ENCODE measurements at regions not wholly inside any gene's neighbourhood (a gene's known extent, or its start where the extent isn't known, plus 50 kb on each side); places are given as distances from the start of the nearest gene placed in this dataset.

DNA sequence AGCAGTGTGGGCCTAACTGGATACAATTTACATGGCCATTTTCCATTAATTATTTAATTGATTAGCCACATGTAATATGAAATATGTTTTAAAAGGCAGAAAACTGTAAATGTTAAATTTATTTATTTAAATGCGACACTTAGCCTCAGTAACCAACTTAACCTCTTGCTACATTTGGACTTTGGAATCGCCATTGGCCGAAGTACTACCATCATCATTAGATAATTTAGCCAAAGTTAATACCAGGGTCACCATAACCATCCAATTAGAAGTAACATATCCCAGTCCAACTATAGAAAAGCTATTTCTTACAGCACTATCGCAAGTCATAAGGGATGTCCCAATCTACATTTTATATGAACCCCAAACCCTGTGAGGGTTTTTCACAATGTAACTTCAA lies 558.6 kb upstream of the IGFBP3 start:
- TF ChIP-seq POLR2AphosphoS5 (IDR thresholded peaks at IDR 0.05; ENCODE audit: low read depth, low read length): no peak
- no peak for TF ChIP-seq FOXP2 (optimal IDR thresholded peaks at IDR 0.05; ENCODE audit: borderline replicate concordance, extremely low read depth, extremely low read length, insufficient read depth)
- no peak for TF ChIP-seq SIN3A (IDR thresholded peaks at IDR 0.05; ENCODE audit: borderline replicate concordance, insufficient read depth, low read length)
- TF ChIP-seq, protein P1, sequence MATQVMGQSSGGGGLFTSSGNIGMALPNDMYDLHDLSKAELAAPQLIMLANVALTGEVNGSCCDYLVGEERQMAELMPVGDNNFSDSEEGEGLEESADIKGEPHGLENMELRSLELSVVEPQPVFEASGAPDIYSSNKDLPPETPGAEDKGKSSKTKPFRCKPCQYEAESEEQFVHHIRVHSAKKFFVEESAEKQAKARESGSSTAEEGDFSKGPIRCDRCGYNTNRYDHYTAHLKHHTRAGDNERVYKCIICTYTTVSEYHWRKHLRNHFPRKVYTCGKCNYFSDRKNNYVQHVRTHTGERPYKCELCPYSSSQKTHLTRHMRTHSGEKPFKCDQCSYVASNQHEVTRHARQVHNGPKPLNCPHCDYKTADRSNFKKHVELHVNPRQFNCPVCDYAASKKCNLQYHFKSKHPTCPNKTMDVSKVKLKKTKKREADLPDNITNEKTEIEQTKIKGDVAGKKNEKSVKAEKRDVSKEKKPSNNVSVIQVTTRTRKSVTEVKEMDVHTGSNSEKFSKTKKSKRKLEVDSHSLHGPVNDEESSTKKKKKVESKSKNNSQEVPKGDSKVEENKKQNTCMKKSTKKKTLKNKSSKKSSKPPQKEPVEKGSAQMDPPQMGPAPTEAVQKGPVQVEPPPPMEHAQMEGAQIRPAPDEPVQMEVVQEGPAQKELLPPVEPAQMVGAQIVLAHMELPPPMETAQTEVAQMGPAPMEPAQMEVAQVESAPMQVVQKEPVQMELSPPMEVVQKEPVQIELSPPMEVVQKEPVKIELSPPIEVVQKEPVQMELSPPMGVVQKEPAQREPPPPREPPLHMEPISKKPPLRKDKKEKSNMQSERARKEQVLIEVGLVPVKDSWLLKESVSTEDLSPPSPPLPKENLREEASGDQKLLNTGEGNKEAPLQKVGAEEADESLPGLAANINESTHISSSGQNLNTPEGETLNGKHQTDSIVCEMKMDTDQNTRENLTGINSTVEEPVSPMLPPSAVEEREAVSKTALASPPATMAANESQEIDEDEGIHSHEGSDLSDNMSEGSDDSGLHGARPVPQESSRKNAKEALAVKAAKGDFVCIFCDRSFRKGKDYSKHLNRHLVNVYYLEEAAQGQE (IDR thresholded peaks at IDR 0.05; ENCODE audit: insufficient read depth in 1 of 2, low read depth in 2 of 2, low read length in 2 of 2): no peak
- TF ChIP-seq TAF1 (IDR thresholded peaks at IDR 0.05; ENCODE audit: borderline replicate concordance, insufficient read depth, low read length): no peak

DNA sequence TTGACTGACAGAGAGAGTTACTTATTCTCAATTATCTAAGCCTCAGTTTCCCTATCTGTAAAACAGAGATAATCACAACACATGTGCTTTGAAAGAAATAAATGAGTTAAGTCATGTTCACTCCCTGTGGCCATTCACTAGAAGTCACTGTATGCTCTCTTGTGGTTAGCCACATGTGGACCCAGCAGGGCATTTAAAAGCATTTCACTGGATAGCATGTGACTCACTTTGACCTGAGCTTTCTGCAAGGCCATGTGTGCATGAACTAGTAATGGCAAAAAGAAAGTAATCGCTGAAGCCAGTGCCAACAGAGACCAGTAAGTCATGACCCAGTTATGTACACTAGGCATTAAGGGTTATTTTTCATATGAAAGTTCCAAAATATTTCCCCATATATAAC lies 557.0 kb upstream of the IGFBP3 start:
- no peak for TF ChIP-seq TAF1 (IDR thresholded peaks at IDR 0.05; ENCODE audit: borderline replicate concordance, insufficient read depth, low read length)
- no peak for TF ChIP-seq FOXP2 (optimal IDR thresholded peaks at IDR 0.05; ENCODE audit: borderline replicate concordance, extremely low read depth, extremely low read length, insufficient read depth)
- TF ChIP-seq SIN3A (IDR thresholded peaks at IDR 0.05; ENCODE audit: borderline replicate concordance, insufficient read depth, low read length): no peak
- no peak for TF ChIP-seq POLR2AphosphoS5 (IDR thresholded peaks at IDR 0.05; ENCODE audit: low read depth, low read length)
- TF ChIP-seq, protein P1 (IDR thresholded peaks at IDR 0.05; ENCODE audit: insufficient read depth in 1 of 2, low read depth in 2 of 2, low read length in 2 of 2): no peak

DNA sequence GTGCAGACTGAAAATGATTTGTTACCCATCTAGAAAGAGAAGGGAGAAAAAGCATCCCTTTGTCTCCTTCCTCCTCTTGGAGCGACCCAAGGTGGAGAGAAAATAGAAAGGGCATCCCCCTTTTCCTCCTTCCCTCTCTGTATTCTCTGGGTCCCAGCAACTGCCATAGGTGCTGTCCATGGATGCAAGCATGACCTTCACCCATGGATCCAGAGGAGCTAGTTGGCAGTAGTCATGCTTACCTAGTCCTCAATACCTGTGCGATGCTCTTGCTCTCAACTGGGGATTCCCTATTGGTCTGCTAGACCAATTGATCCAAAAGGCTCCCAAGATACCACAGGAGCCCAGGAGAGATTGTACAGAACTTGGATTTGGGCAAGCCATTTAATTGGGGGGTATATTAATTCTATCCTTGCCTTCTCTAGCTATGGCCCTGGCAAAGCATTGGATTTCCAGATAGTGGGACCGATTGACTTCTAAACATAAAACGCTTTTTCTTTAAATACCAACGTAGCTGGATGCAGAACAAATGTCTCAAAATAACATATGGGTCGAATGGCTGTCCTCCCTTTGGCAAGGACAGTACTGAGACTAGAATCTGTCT lies 547.8 kb upstream of the IGFBP3 start:
- TF ChIP-seq SIN3A (IDR thresholded peaks at IDR 0.05; ENCODE audit: borderline replicate concordance, insufficient read depth, low read length): no peak
- no peak for TF ChIP-seq FOXP2 (optimal IDR thresholded peaks at IDR 0.05; ENCODE audit: borderline replicate concordance, extremely low read depth, extremely low read length, insufficient read depth)
- TF ChIP-seq TAF1 (IDR thresholded peaks at IDR 0.05; ENCODE audit: borderline replicate concordance, insufficient read depth, low read length): no peak
- no peak for TF ChIP-seq POLR2AphosphoS5 (IDR thresholded peaks at IDR 0.05; ENCODE audit: low read depth, low read length)
- TF ChIP-seq, protein P1 (IDR thresholded peaks at IDR 0.05; ENCODE audit: insufficient read depth in 1 of 2, low read depth in 2 of 2, low read length in 2 of 2): peak in 1 of 2 experiments; percentile 68; a peak in 1 of 4 replicates

DNA sequence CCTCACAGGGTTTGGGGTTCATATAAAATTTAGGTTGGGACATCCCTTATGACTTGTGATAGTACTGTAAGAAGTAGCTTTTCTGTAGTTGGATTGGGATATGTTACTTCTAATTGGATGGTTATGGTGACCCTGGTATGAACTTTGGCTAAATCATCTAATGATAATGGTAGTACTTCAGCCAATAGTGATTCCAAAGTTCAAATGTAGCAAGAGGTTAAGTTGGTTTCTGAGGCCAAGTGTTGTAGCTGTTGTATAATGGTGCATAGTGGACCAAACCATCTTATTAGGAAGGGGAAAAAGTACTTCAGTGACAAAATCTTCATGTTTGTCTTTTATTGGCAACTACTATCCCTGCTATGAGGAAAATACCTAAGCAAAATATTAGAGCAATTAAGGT lies 542.1 kb upstream of the IGFBP3 start:
- TF ChIP-seq, protein P1 (IDR thresholded peaks at IDR 0.05; ENCODE audit: insufficient read depth in 1 of 2, low read depth in 2 of 2, low read length in 2 of 2): no peak
- TF ChIP-seq SIN3A (IDR thresholded peaks at IDR 0.05; ENCODE audit: borderline replicate concordance, insufficient read depth, low read length) (no peak), TAF1 (IDR thresholded peaks at IDR 0.05; ENCODE audit: borderline replicate concordance, insufficient read depth, low read length) (no peak), POLR2AphosphoS5 (IDR thresholded peaks at IDR 0.05; ENCODE audit: low read depth, low read length) (no peak)
